ENCODE measurements at regions not wholly inside any gene's neighbourhood (a gene's known extent, or its start where the extent isn't known, plus 50 kb on each side); places are given as distances from the start of the nearest gene placed in this dataset.
"Not testable (repeated sequence)": the region's sequence is repeated elsewhere in the genome, so short reads cannot be mapped to it uniquely, and the experiment has no call there.

GRCh38 chr1:95879498-95880050 lies 645.6 kb downstream of the RWDD3 start:
- TF ChIP-seq, protein P1, sequence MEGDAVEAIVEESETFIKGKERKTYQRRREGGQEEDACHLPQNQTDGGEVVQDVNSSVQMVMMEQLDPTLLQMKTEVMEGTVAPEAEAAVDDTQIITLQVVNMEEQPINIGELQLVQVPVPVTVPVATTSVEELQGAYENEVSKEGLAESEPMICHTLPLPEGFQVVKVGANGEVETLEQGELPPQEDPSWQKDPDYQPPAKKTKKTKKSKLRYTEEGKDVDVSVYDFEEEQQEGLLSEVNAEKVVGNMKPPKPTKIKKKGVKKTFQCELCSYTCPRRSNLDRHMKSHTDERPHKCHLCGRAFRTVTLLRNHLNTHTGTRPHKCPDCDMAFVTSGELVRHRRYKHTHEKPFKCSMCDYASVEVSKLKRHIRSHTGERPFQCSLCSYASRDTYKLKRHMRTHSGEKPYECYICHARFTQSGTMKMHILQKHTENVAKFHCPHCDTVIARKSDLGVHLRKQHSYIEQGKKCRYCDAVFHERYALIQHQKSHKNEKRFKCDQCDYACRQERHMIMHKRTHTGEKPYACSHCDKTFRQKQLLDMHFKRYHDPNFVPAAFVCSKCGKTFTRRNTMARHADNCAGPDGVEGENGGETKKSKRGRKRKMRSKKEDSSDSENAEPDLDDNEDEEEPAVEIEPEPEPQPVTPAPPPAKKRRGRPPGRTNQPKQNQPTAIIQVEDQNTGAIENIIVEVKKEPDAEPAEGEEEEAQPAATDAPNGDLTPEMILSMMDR (IDR thresholded peaks at IDR 0.05; ENCODE audit: low read depth, low read length), result no peak
- H3K4me3 ChIP-seq (ENCODE audit: low read depth, low read length), result no peak overlapping the region

GRCh38 chr1:95888941-95889390 lies 655.0 kb downstream of the RWDD3 start:
- no peak overlapping the region for H3K4me3 ChIP-seq (ENCODE audit: low read depth, low read length)
- TF ChIP-seq, protein P1 (IDR thresholded peaks at IDR 0.05; ENCODE audit: low read depth, low read length), result no peak

- TF ChIP-seq, protein P1 (IDR thresholded peaks at IDR 0.05; ENCODE audit: low read depth, low read length), result no peak
- no peak overlapping the region for H3K4me3 ChIP-seq (ENCODE audit: low read depth, low read length)
These were observed 655.4 kb downstream of the RWDD3 start for GRCh38 chr1:95889400-95889799.

DNA sequence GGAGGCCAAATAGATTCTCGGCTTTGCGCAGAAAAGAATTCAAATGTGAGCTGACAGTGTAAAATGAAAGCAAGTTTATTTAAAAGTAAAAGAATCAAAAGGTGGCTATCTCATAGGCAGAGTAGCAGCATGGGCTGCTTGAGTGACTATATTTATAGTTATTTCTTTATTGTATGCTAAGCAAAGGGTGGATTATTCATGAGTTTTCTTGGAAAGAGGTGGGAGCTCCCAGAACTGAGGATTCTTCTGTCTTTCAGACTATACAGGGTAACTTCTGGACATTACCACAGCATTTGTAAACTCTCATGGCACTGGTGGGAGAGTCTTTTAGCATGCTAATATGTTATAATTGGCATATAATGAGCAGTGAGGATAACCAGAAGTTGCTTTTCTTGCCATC lies 659.9 kb downstream of the RWDD3 start:
- no peak overlapping the region for H3K4me3 ChIP-seq (ENCODE audit: low read depth, low read length)
- TF ChIP-seq, protein P1 (IDR thresholded peaks at IDR 0.05; ENCODE audit: low read depth, low read length), result no peak

DNA sequence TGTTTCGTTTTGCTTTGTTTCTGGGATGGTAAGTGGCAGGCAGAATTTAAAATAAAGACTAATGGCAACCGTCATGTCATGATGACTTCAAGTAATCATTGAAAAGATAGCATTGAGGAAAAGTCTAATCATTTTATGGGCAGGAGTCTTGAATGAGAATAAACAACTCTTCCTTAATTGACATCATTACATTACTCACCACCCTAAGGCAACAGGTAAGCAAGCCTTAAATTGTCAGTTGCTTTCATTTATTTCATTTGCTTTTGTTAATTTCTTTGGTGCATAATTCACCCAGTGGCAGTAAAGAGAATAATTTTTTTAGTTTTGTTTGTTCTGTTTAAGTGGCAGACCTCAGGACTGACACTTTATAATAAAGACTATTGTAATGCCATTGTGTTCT lies 669.0 kb downstream of the RWDD3 start:
- no peak overlapping the region for H3K4me3 ChIP-seq (ENCODE audit: low read depth, low read length)
- TF ChIP-seq, protein P1 (IDR thresholded peaks at IDR 0.05; ENCODE audit: low read depth, low read length), result no peak

DNA sequence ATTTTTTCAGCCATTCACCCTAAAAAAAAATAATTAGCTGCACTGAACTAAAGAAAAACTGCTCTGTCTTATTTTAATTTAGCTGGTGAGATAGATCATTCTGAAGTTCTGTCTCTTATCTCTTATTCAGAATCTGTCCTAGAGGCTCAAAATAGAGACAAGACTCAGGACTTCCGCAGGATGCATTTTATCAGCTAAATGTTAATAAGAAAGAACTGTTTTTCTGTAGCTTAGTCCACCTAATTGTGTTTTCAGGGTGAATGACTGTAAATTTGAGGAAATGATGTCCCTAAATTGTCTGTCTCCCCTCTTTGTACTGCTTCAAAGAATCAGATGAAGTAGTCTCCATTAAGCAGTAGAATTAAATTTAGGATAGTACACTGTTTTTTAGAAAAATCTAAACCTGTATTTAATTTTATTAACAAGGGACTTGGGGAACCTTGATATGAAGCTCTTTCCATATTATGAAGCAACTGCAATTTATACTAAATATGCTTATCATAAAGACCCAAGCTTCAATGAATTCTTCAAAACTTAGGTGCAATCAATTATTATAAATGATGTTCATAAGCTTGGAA lies 671.9 kb downstream of the RWDD3 start:
- H3K4me3 ChIP-seq (ENCODE audit: low read depth, low read length), result no peak overlapping the region
- TF ChIP-seq, protein P1 (IDR thresholded peaks at IDR 0.05; ENCODE audit: low read depth, low read length), result no peak

DNA sequence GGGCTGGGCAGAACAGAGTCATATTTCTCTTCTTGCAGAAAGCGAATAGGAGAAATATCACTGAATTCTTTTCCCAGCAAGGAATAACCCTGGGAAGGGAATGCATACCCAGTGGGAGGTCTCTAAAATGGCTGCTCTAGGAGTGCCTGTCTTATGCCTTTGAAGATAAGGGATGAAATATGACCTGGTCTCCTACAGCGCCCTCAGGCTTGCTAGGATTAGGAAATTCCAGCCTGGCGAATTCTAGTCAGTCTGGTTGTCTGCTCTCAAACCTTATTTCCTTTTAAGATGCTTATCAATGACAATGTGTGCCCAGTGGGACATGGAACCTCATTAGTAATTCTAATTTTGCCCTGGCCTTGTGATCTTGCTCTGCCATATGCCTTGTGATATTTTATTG lies 677.7 kb downstream of the RWDD3 start:
- not testable (repeated sequence) for H3K4me3 ChIP-seq (ENCODE audit: low read depth, low read length)

- H3K4me3 ChIP-seq (ENCODE audit: low read depth, low read length), result no peak overlapping the region
- TF ChIP-seq, protein P1 (IDR thresholded peaks at IDR 0.05; ENCODE audit: low read depth, low read length), result no peak
These were observed 682.6 kb downstream of the RWDD3 start for GRCh38 chr1:95916616-95917015.
